HG03060 (cell line): ENCODE measurements at regions not wholly inside any gene's neighbourhood (a gene's known extent, or its start where the extent isn't known, plus 50 kb on each side); places are given as distances from the start of the nearest gene placed in this dataset.
"Not testable (repeated sequence)": the region's sequence is repeated elsewhere in the genome, so short reads cannot be mapped to it uniquely, and the experiment has no call there.

ENCODE experiments used
- ATAC-seq: cut with Tn5 transposase; IDR thresholded peaks from one replicate; pipeline ENCODE4 v1.9.1; 2021; ENCODE audit warnings: low read depth, moderate number of reproducible peaks; ENCODE audit not compliant: unreplicated experiment

- ATAC-seq = not testable (repeated sequence)
These were observed 295.7 kb downstream of the GOLGA6L6 start for GRCh38 chr15:20245856-20246255.

GRCh38 chr15:20244792-20245191, 296.8 kb downstream of the GOLGA6L6 start:
- ATAC-seq = not testable (repeated sequence)

- not testable (repeated sequence) for ATAC-seq
These were observed 297.9 kb downstream of the GOLGA6L6 start for GRCh38 chr15:20243486-20244240.

- not testable (repeated sequence) for ATAC-seq
These were observed 301.2 kb downstream of the GOLGA6L6 start for GRCh38 chr15:20240366-20240917.

- not testable (repeated sequence) for ATAC-seq
These were observed 302.4 kb downstream of the GOLGA6L6 start for GRCh38 chr15:20239186-20239585.

- not testable (repeated sequence) for ATAC-seq
These were observed 304.2 kb downstream of the GOLGA6L6 start for GRCh38 chr15:20237256-20238020.

- not testable (repeated sequence) for ATAC-seq
These were observed 305.9 kb downstream of the GOLGA6L6 start for GRCh38 chr15:20235728-20236127.

GRCh38 chr15:20234006-20234540, 307.5 kb downstream of the GOLGA6L6 start:
- not testable (repeated sequence) for ATAC-seq

GRCh38 chr15:20232457-20232856, 309.1 kb downstream of the GOLGA6L6 start:
- ATAC-seq = not testable (repeated sequence)

GRCh38 chr15:20230656-20231055, 310.9 kb downstream of the GOLGA6L6 start:
- not testable (repeated sequence) for ATAC-seq

- not testable (repeated sequence) for ATAC-seq
These were observed 312.8 kb downstream of the GOLGA6L6 start for GRCh38 chr15:20228791-20229190.

- not testable (repeated sequence) for ATAC-seq
These were observed 314.3 kb downstream of the GOLGA6L6 start for GRCh38 chr15:20227119-20227853.

- ATAC-seq = not testable (repeated sequence)
These were observed 315.1 kb downstream of the GOLGA6L6 start for GRCh38 chr15:20226531-20226930.

- not testable (repeated sequence) for ATAC-seq
These were observed 320.5 kb downstream of the GOLGA6L6 start for GRCh38 chr15:20221063-20221462.

GRCh38 chr15:20219171-20219570, 322.4 kb downstream of the GOLGA6L6 start:
- ATAC-seq = not testable (repeated sequence)

GRCh38 chr15:20215700-20216099, 325.9 kb downstream of the GOLGA6L6 start:
- not testable (repeated sequence) for ATAC-seq

- not testable (repeated sequence) for ATAC-seq
These were observed 327.5 kb downstream of the GOLGA6L6 start for GRCh38 chr15:20214101-20214500.

GRCh38 chr15:20211508-20211907, 330.1 kb downstream of the GOLGA6L6 start:
- ATAC-seq = not testable (repeated sequence)

- ATAC-seq = not testable (repeated sequence)
These were observed 331.6 kb downstream of the GOLGA6L6 start for GRCh38 chr15:20209973-20210372.

GRCh38 chr15:20207607-20208006, 334.0 kb downstream of the GOLGA6L6 start:
- ATAC-seq = not testable (repeated sequence)
